ENCODE measurements at regions not wholly inside any gene's neighbourhood (a gene's known extent, or its start where the extent isn't known, plus 50 kb on each side); places are given as distances from the start of the nearest gene placed in this dataset.

GRCh38 chr20:40225596-40225995 is 463.4 kb downstream of the MAFB start:
- DNase-seq (ENCODE audit: low read depth), result no peak

- DNase-seq (ENCODE audit: low read depth), result no peak
Measured at GRCh38 chr20:40223810-40224209, 465.2 kb downstream of the MAFB start.

- DNase-seq (ENCODE audit: low read depth), result no peak
Measured at GRCh38 chr20:40218971-40219370, 470.1 kb downstream of the MAFB start.

- no peak for DNase-seq (ENCODE audit: low read depth)
Measured at GRCh38 chr20:40218316-40218969, 470.6 kb downstream of the MAFB start.

- no peak for DNase-seq (ENCODE audit: low read depth)
Measured at GRCh38 chr20:40207655-40208054, 481.4 kb downstream of the MAFB start.

GRCh38 chr20:40205971-40206370 is 483.1 kb downstream of the MAFB start:
- DNase-seq (ENCODE audit: low read depth), result no peak

GRCh38 chr20:40203032-40203431 is 486.0 kb downstream of the MAFB start:
- no peak for DNase-seq (ENCODE audit: low read depth)

- no peak for DNase-seq (ENCODE audit: low read depth)
Measured at GRCh38 chr20:40197691-40198090, 491.3 kb downstream of the MAFB start.

- DNase-seq (ENCODE audit: low read depth), result no peak
Measured at GRCh38 chr20:40196846-40197436, 492.1 kb downstream of the MAFB start.

- DNase-seq (ENCODE audit: low read depth), result no peak
Measured at GRCh38 chr20:40195742-40196141, 493.3 kb downstream of the MAFB start.

- no peak for DNase-seq (ENCODE audit: low read depth)
Measured at GRCh38 chr20:40192529-40192928, 496.5 kb downstream of the MAFB start.

GRCh38 chr20:40192081-40192480 is 497.0 kb downstream of the MAFB start:
- DNase-seq (ENCODE audit: low read depth), result no peak

GRCh38 chr20:40191573-40191972 is 497.5 kb downstream of the MAFB start:
- DNase-seq (ENCODE audit: low read depth), result no peak

GRCh38 chr20:40189621-40190020 is 499.4 kb downstream of the MAFB start:
- DNase-seq (ENCODE audit: low read depth), result no peak

- DNase-seq (ENCODE audit: low read depth), result no peak
Measured at GRCh38 chr20:40188319-40188718, 500.7 kb downstream of the MAFB start.

- DNase-seq (ENCODE audit: low read depth), result no peak
Measured at GRCh38 chr20:40186826-40187225, 502.2 kb downstream of the MAFB start.

GRCh38 chr20:40181676-40182075 is 507.4 kb downstream of the MAFB start:
- no peak for DNase-seq (ENCODE audit: low read depth)

- DNase-seq (ENCODE audit: low read depth), result no peak
Measured at GRCh38 chr20:40176098-40176841, 512.8 kb downstream of the MAFB start.

- DNase-seq (ENCODE audit: low read depth), result no peak
Measured at GRCh38 chr20:40175296-40175695, 513.7 kb downstream of the MAFB start.

- no peak for DNase-seq (ENCODE audit: low read depth)
Measured at GRCh38 chr20:40173872-40174271, 515.2 kb downstream of the MAFB start.

GRCh38 chr20:40168981-40169620 is 519.9 kb downstream of the MAFB start:
- no peak for DNase-seq (ENCODE audit: low read depth)

- DNase-seq (ENCODE audit: low read depth), result no peak
Measured at GRCh38 chr20:40161391-40161790, 527.6 kb downstream of the MAFB start.

- DNase-seq (ENCODE audit: low read depth), result no peak
Measured at GRCh38 chr20:40160097-40160550, 528.9 kb downstream of the MAFB start.
